AG08395 (cell line): ENCODE measurements at regions not wholly inside any gene's neighbourhood (a gene's known extent, or its start where the extent isn't known, plus 50 kb on each side); places are given as distances from the start of the nearest gene placed in this dataset.
"Not testable (repeated sequence)": the region's sequence is repeated elsewhere in the genome, so short reads cannot be mapped to it uniquely, and the experiment has no call there.

Experiments used
- DNase-seq: peaks from one replicate; pipeline ENCODE4 v3.0.0; 2012; ENCODE audit warnings: mixed read lengths, low spot score

GRCh38 chr7:126001349-126001748, 1071.7 kb upstream of the POT1 start:
- DNase-seq, result no peak

- DNase-seq, result no peak
Measured at GRCh38 chr7:125984795-125985194, 1055.2 kb upstream of the POT1 start.

GRCh38 chr7:125971656-125972055, 1042.0 kb upstream of the POT1 start:
- DNase-seq, result no peak

- no peak for DNase-seq
Measured at GRCh38 chr7:125966278-125967048, 1036.8 kb upstream of the POT1 start.

GRCh38 chr7:125934955-125935354, 1005.3 kb upstream of the POT1 start:
- DNase-seq, result no peak

- DNase-seq, result no peak
Measured at GRCh38 chr7:125934539-125934938, 1004.9 kb upstream of the POT1 start.

- DNase-seq, result no peak
Measured at GRCh38 chr7:125930848-125931247, 1001.2 kb upstream of the POT1 start.

GRCh38 chr7:125927556-125927955, 997.9 kb upstream of the POT1 start:
- no peak for DNase-seq

GRCh38 chr7:125926621-125927020, 997.0 kb upstream of the POT1 start:
- DNase-seq, result no peak

GRCh38 chr7:125924037-125924436, 994.4 kb upstream of the POT1 start:
- no peak for DNase-seq

- not testable (repeated sequence) for DNase-seq
Measured at GRCh38 chr7:125915381-125915948, 985.8 kb upstream of the POT1 start.

GRCh38 chr7:125908711-125909110, 979.1 kb upstream of the POT1 start:
- DNase-seq, result no peak

GRCh38 chr7:125899577-125899976, 970.0 kb upstream of the POT1 start:
- no peak for DNase-seq

GRCh38 chr7:125892434-125892833, 962.8 kb upstream of the POT1 start:
- no peak for DNase-seq

GRCh38 chr7:125878988-125879387, 949.4 kb upstream of the POT1 start:
- no peak for DNase-seq

- no peak for DNase-seq
Measured at GRCh38 chr7:125878235-125878956, 948.8 kb upstream of the POT1 start.

- DNase-seq, result no peak
Measured at GRCh38 chr7:125877246-125877645, 947.6 kb upstream of the POT1 start.

- DNase-seq, result no peak
Measured at GRCh38 chr7:125876431-125876830, 946.8 kb upstream of the POT1 start.

GRCh38 chr7:125871431-125871830, 941.8 kb upstream of the POT1 start:
- no peak for DNase-seq

- no peak for DNase-seq
Measured at GRCh38 chr7:125857606-125858005, 928.0 kb upstream of the POT1 start.

GRCh38 chr7:125848157-125848556, 918.5 kb upstream of the POT1 start:
- DNase-seq, result no peak

GRCh38 chr7:125847692-125848091, 918.1 kb upstream of the POT1 start:
- DNase-seq, result no peak

- DNase-seq, result no peak
Measured at GRCh38 chr7:125847055-125847454, 917.4 kb upstream of the POT1 start.
